OCI-LY3 (cell line): ENCODE measurements at regions not wholly inside any gene's neighbourhood (a gene's known extent, or its start where the extent isn't known, plus 50 kb on each side); places are given as distances from the start of the nearest gene placed in this dataset.

Experiments
- CTCF ChIP-seq: fragments of 200-600, 300-600 bp; sonication (generic); IDR thresholded peaks from 2 replicates; pipeline ENCODE4 v1.5.1; 2014; ENCODE audit warnings: antibody characterized with exemption, low read length, low read depth
- EZH2phosphoT487 ChIP-seq: fragments of 200-600 bp; shearing (Covaris generic); IDR thresholded peaks from 2 replicates; pipeline ENCODE4 v1.6.1; 2018; ENCODE audit warnings: antibody characterized with exemption, mixed run types, low read depth

- no peak for TF ChIP-seq CTCF
- TF ChIP-seq EZH2phosphoT487, result no peak
Observed at GRCh38 chr1:80668372-80668771, 1132.4 kb upstream of the ADGRL2 start.
